ENCODE measurements at regions not wholly inside any gene's neighbourhood (a gene's known extent, or its start where the extent isn't known, plus 50 kb on each side); places are given as distances from the start of the nearest gene placed in this dataset.

DNA sequence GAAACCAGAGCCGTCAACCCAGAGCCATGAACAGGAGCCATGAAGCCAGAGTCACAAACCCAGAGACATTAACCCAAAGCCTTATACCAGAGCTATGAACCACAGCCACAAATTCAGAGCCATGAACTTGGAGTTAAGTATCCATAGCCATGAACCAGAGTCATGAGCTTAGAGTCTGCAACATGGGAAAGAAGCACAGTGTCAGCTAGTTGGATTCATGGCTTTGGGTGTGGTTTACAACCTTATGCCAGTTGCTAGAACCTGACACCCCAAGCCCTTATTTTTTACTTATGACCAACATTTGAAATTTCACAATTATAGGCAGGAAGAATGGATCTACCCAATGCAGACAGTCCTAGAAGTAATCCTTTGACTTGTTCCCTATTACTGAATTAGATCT is 128.9 kb upstream of the FAM78B start:
- TF ChIP-seq CTCF (IDR thresholded peaks at IDR 0.05; ENCODE audit: control extremely low read depth in 1 of 3, insufficient read depth in 1 of 3, low read depth in 1 of 3, low read length in 3 of 3) (no peak), EP300 (IDR thresholded peaks at IDR 0.05; ENCODE audit: borderline replicate concordance in 1 of 2, low read depth in 2 of 2, low read length in 2 of 2) (no peak), RNF2 (IDR thresholded peaks at IDR 0.05; ENCODE audit: borderline replicate concordance, low read depth, low read length, missing control alignments, poor library complexity, severe bottlenecking) (no peak), BRCA1 (IDR thresholded peaks at IDR 0.05; ENCODE audit: low read depth, low read length) (no peak), CHD2 (IDR thresholded peaks at IDR 0.05; ENCODE audit: low read length) (no peak), CREB1 (IDR thresholded peaks at IDR 0.05) (no peak)

Data from H1 (cell line).